Keratinocyte (primary cell): ENCODE measurements at regions not wholly inside any gene's neighbourhood (a gene's known extent, or its start where the extent isn't known, plus 50 kb on each side); places are given as distances from the start of the nearest gene placed in this dataset.

ENCODE experiments used
- CTCF ChIP-seq, 3 experiments: IDR thresholded peaks in 1 of 3; conservative IDR thresholded peaks in 1 of 3; optimal IDR thresholded peaks in 1 of 3; 2 replicates in 2 of 3; 3 replicates in 1 of 3; pipeline versions ENCODE3 to v1.5.1; 2011; ENCODE audit warnings: low read length in 3 of 3, mild to moderate bottlenecking in 3 of 3, moderate library complexity in 2 of 3, control low read depth in 1 of 3, inconsistent platforms in 1 of 3; ENCODE audit not compliant: insufficient read depth in 2 of 3; ENCODE audit errors: extremely low read depth in 1 of 3
- EZH2 ChIP-seq: IDR thresholded peaks from one replicate; pipeline ENCODE4 v1.6.1; 2012; ENCODE audit warnings: inconsistent platforms, mild to moderate bottlenecking, low read length, moderate library complexity

GRCh38 chr5:114054594-114054993, 307.3 kb upstream of the KCNN2 start:
- TF ChIP-seq CTCF (optimal IDR thresholded peaks at IDR 0.05 in 1 of 3, IDR thresholded peaks at IDR 0.05 in 1 of 3, conservative IDR thresholded peaks at IDR 0.05 in 1 of 3; ENCODE audit: extremely low read depth in 1 of 3, insufficient read depth in 2 of 3, low read length in 3 of 3) = no peak
- no peak for TF ChIP-seq EZH2
